Right lobe of liver (tissue), 4 donors: ENCODE measurements at regions not wholly inside any gene's neighbourhood (a gene's known extent, or its start where the extent isn't known, plus 50 kb on each side); places are given as distances from the start of the nearest gene placed in this dataset.

Experiments used
- CTCF ChIP-seq, 4 donors: fragments of 200-600 bp in 3 of 4; fragments of 450-650 bp in 1 of 4; IDR thresholded peaks; one replicate each; pipeline versions ENCODE4 v1.5.1 to v1.8.0; 2016 to 2022; ENCODE audit warnings: antibody characterized with exemption in 4 of 4, mild to moderate bottlenecking in 2 of 4
- POLR2A ChIP-seq: fragments of 450-650 bp; IDR thresholded peaks from one replicate; pipeline ENCODE4 v1.6.1; 2017; ENCODE audit warnings: antibody characterized with exemption, mild to moderate bottlenecking
- donor health status: DM: no; HTN: no; CAD: no.
- donor health status: DM: no; HTN: no; CAD: no.
- donor health status: DM: no; HTN: yes; CAD: no.

- TF ChIP-seq POLR2A (no peak), CTCF (IDR thresholded peaks at IDR 0.05) (no peak)
These were observed 596.6 kb upstream of the NR2F2 start for GRCh38 chr15:95733931-95734330.
